ENCODE measurements at regions not wholly inside any gene's neighbourhood (a gene's known extent, or its start where the extent isn't known, plus 50 kb on each side); places are given as distances from the start of the nearest gene placed in this dataset.
A peak's percentile ranks its signal among the peaks of the same experiment; 100 is the strongest.

- no peak for FAIRE-seq
Measured at GRCh38 chr4:63607169-63607872, 801.9 kb downstream of the TECRL start.

GRCh38 chr4:63589796-63590195 lies 819.5 kb downstream of the TECRL start:
- FAIRE-seq = no peak

DNA sequence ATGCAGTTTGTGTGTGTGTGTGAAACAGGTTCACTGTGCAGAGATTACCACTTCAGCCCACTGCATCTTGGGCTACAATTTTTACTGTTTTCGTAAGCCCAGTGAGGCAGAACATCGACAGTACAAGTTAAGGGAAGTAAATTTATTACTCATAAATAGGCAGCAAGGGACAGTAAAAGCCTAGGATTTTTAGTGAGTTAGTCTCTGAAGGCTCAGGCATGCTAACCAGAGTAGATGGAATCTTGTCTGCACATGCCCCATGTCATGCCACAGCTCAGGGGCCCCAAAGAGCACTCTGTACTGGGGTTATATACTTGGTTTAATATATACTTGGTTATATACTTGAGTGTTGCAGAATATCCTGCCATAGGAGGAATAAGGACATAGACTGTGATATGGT lies 825.7 kb downstream of the TECRL start:
- FAIRE-seq = no peak

GRCh38 chr4:63583007-63583406 lies 826.2 kb downstream of the TECRL start:
- no peak for FAIRE-seq

- FAIRE-seq = no peak
Measured at GRCh38 chr4:63580796-63581475, 828.3 kb downstream of the TECRL start.

DNA sequence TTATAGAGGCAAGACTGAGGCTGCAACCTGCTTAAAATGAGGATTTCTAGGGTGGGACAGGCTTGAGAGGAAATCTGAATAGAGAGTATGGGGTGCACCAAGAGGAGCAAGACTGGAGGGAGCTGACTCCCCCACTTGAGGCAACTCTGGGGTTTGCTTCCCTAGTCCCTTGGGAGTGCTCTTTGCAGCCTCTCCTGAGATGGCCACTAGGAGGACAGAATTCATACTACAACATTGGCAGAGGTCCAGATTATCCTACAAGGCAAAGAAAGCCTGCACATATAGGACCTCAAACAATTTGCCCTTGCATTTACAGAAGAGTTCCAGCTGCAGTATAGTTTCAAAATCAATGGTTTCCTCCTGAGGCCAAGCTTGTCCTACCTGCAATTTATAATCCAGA lies 830.9 kb downstream of the TECRL start:
- FAIRE-seq = no peak

DNA sequence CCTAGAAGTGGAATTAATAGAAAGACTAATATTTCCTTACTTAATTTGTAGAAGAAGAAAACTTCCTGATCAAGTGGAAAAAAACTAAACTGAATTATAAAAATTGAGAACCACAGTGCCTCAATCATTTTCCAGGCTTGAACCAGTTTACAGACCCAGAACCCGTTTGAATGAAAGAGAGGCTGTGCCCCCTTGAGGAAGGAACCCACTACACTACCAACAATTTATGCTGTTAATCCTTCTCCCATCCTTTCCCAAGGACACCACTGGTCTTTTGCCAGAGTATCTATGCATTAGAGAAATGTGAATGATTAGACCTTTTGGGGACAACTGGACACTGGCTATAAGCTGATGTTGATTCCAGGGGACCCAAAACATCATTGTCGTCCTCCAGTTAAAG lies 842.6 kb downstream of the TECRL start:
- FAIRE-seq = no peak

- no peak for FAIRE-seq
Measured at GRCh38 chr4:63563288-63564014, 845.8 kb downstream of the TECRL start.

- no peak for FAIRE-seq
Measured at GRCh38 chr4:63558709-63559108, 850.5 kb downstream of the TECRL start.

DNA sequence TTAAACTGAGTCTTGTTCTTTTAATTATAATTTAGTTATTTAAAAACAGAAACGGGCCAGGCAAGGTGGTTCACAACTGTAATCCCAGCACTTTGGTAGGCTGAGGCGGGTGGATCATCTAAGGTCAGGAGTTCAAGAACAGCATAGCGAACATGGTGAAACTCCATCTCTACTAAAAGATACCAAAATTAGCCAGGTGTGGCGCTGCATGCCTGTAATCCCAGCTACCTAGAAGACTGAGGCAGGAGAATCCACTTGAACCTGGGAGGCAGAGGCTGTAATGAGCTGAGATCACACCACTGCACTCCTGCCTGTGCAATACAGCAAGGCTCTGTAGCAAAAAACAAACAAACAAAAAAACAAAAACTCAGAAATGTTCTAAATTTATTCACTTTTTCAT lies 852.9 kb downstream of the TECRL start:
- no peak for FAIRE-seq

DNA sequence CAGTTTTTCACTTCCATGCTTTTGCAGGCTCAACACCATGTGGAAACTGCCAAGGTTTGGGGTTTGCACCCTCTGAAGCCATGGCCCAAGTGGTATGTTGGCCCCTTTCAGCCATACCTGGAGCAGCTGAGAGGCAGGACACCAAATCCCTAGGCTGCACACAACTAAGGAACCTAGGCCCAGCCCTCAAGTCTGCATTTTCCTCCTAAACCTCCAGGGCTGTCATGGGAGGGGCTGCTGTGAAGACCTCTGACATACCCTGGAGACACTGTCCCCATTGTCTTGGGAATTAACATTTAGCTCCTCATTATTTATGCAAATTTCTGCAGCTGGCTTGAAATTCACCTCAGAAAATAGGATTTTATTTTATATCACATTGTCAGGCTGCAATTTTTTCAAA lies 856.1 kb downstream of the TECRL start:
- no peak for FAIRE-seq

DNA sequence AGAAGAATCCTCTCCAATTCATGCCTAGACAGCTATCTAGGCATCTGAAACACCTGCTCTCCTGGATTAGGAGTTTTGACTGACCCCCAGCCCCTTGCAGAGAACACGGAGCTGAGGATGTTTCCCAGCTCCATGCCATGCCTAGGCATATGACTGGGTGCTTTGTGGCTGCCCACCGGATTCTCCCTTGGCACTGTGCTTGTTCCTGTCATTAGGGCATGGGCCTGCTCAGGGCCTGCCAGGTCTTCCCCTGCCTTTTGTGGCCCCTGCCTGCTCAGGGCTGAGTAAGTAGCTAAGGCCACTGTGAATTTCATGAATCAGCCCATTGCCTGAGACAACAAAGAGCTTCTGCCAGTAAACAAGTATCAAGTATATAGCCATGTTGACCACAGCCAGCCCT lies 867.4 kb downstream of the TECRL start:
- no peak for FAIRE-seq

- no peak for FAIRE-seq
Measured at GRCh38 chr4:63529581-63530337, 879.5 kb downstream of the TECRL start.

DNA sequence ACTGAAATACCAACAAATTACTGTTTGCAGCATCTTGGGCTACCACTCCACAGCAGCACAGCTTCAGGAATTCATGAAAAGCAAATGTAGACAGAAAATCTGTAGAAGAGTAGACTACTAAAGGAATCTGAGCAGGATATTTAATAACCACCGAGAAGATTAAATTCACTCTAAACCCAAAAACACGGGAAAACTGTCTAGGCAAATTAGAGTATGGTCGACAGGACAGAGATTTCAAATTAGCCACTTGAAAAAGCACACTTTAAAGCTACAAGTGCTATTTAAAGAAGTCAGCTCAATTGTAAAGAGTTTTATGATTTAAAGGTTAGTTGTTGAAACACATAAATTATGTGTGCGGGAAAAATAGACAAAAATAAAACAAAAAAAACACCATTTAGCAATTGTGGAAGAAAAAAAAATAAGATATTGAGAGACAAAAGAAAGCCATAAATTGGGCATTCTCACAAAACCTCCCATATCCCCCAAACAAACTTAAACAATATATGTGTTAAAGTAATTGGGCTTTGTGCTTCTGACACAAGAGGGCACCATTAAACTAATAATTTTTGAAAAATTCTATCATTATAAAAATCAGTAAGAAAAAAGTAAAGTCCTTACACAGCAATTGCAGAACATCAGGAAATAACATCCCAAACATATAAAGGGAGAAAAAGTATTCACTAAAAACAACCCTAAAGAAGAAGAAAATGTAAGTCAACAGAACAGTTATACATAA lies 880.8 kb downstream of the TECRL start:
- FAIRE-seq = peak; percentile 93

- no peak for FAIRE-seq
Measured at GRCh38 chr4:63526251-63526650, 883.0 kb downstream of the TECRL start.

- FAIRE-seq = no peak
Measured at GRCh38 chr4:63524764-63525163, 884.5 kb downstream of the TECRL start.

DNA sequence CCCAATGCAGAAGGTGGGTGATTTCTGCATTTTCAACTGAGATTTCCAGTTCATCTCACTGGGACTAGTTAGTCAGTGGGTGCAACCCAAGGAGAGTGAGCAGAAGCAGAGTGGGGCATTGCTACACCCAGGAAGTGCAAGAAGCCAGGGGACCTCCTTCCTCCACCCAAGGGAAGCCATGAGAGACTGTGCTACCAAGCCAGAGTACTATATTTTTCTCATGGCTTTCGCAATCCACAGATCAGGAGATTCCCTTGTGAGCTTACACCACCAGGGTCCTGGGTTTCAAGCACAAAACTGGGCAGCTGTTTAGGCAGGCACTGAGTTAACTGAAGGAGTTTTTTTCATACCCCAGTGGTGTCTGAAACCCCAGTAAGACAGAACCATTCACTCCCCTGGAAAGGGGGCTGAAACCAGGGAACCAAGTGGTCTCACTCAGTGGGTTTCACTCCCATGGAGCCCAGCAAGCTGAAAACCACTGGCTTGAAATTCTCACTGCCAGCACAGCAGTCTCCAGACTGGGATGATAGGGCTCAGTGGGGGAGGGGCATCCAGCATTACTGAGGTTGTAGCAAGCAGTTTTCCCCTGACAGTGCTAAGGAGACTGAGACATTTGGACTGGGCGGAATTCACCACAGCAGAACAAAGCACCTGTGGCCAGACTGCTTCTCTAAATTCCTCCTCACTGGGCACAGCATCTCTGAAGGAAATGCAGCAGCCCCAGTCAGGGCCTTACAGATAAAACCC lies 903.4 kb downstream of the TECRL start:
- FAIRE-seq = no peak

- FAIRE-seq = no peak
Measured at GRCh38 chr4:63493265-63493664, 916.0 kb downstream of the TECRL start.

GRCh38 chr4:63492515-63492914 lies 916.7 kb downstream of the TECRL start:
- FAIRE-seq = no peak

GRCh38 chr4:63464393-63464792 lies 944.9 kb downstream of the TECRL start:
- FAIRE-seq = no peak

GRCh38 chr4:63460075-63460474 lies 949.2 kb downstream of the TECRL start:
- FAIRE-seq = no peak

DNA sequence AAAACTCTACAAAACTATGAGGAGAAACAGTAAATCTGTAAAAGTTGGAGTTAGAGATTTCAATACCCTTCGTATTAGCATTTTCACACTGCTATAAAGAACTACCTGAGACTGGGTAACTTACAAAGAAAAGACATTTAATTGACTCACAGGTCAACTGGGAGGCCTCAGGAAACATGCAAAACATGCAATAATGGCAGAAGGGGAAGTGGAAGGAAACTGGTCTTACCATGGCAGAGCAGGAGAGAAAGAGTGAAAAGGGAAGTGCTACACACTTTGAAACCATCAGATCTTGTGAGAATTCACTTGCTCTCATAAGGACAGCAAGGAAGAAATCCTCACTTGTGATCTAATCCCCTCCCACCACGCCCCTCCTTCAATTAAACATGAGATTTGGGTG lies 949.9 kb downstream of the TECRL start:
- no peak for FAIRE-seq
